CD4-positive, CD25-positive, alpha-beta regulatory T cell (primary cell): ENCODE measurements at regions not wholly inside any gene's neighbourhood (a gene's known extent, or its start where the extent isn't known, plus 50 kb on each side); places are given as distances from the start of the nearest gene placed in this dataset.

ENCODE experiments used
- ATAC-seq, 2 donors: fragments of 150-1000 bp; cut with Tn5 transposase; one replicate each; pipeline ENCODE4 v1.10.0; 2021; ENCODE audit warnings: low read depth in 2 of 2, moderate number of reproducible peaks in 2 of 2, moderate library complexity in 1 of 2
- DNase-seq, 3 donors: peaks; one replicate each; pipeline versions ENCODE4 v3.0.0 to v3.0.0-alpha.2; 2012 to 2022; ENCODE audit warnings: mixed read lengths in 1 of 3
- H3K27ac ChIP-seq: one replicate; pipeline ENCODE4 v1.7.0; 2013; ENCODE audit warnings: mild to moderate bottlenecking, low read length; ENCODE audit not compliant: insufficient read depth, poor library complexity, severe bottlenecking
- H3K27me3 ChIP-seq: one replicate; pipeline ENCODE4 v1.7.0; 2013; ENCODE audit warnings: low read length; ENCODE audit not compliant: control insufficient read depth, insufficient read depth
- H3K36me3 ChIP-seq: one replicate; pipeline ENCODE4 v1.7.0; 2013; ENCODE audit warnings: mild to moderate bottlenecking, low read length, moderate library complexity; ENCODE audit not compliant: control insufficient read depth, insufficient read depth
- H3K4me1 ChIP-seq: 2 replicates; pipeline ENCODE4 v1.7.0; 2013; ENCODE audit warnings: mild to moderate bottlenecking, low read length; ENCODE audit not compliant: insufficient read depth, control insufficient read depth, poor library complexity, severe bottlenecking
- H3K4me3 ChIP-seq: one replicate; pipeline ENCODE4 v1.7.0; 2013; ENCODE audit warnings: low read depth, mild to moderate bottlenecking, low read length, moderate library complexity
- H3K9me3 ChIP-seq, 2 experiments: 1 replicate in 1 of 2; 2 replicates in 1 of 2; pipeline ENCODE4 v1.7.0; 2013; ENCODE audit warnings: low read length in 2 of 2, mild to moderate bottlenecking in 1 of 2, moderate library complexity in 1 of 2; ENCODE audit not compliant: control insufficient read depth in 2 of 2
- H3K27ac Mint-ChIP-seq, 3 donors: one replicate each; pipeline ENCODE4 v1.8.0; 2020 to 2022; ENCODE audit warnings: mild to moderate bottlenecking in 3 of 3, mixed read lengths in 3 of 3, moderate library complexity in 2 of 3
- H3K27me3 Mint-ChIP-seq: one replicate; pipeline ENCODE4 v1.8.0; 2022; ENCODE audit warnings: mild to moderate bottlenecking, mixed read lengths
- H3K36me3 Mint-ChIP-seq: one replicate; pipeline ENCODE4 v1.8.0; 2020; ENCODE audit warnings: mixed read lengths
- H3K4me1 Mint-ChIP-seq, 4 donors: one replicate each; pipeline ENCODE4 v1.8.0; 2020 to 2022; ENCODE audit warnings: mixed read lengths in 4 of 4, mild to moderate bottlenecking in 1 of 4
- H3K4me3 Mint-ChIP-seq, 4 donors: one replicate each; pipeline ENCODE4 v1.8.0; 2020 to 2022; ENCODE audit warnings: mild to moderate bottlenecking in 4 of 4, mixed read lengths in 4 of 4, moderate library complexity in 3 of 4
- H3K9me3 Mint-ChIP-seq, 7 donors: one replicate each; pipeline ENCODE4 v1.8.0; 2020 to 2022; ENCODE audit warnings: mixed read lengths in 7 of 7, mild to moderate bottlenecking in 3 of 7, moderate library complexity in 2 of 7

GRCh38 chr21:35840197-35840799, 220.0 kb downstream of the SETD4 start:
- Histone ChIP-seq H3K36me3 (no peaks in the 10 kb centered on the region), H3K27ac (no peak overlapping the region), H3K4me1 (no peaks in the 10 kb centered on the region), H3K27me3 (peaks cover 2% of the 10 kb centered on the region), H3K4me3 (no peak overlapping the region), H3K9me3 (no peaks in the 10 kb centered on the region)
- no peak overlapping the region for H3K27ac Mint-ChIP-seq
- no peaks in the 10 kb centered on the region for H3K9me3 Mint-ChIP-seq
- H3K36me3 Mint-ChIP-seq: no peaks in the 10 kb centered on the region
- no peaks in the 10 kb centered on the region for H3K4me1 Mint-ChIP-seq
- H3K4me3 Mint-ChIP-seq: no peak overlapping the region
- H3K27me3 Mint-ChIP-seq: peaks cover 4% of the 10 kb centered on the region
- no peak for ATAC-seq
- peak; percentile 24 to 79 (median 61) for DNase-seq

GRCh38 chr21:35838987-35839763, 221.2 kb downstream of the SETD4 start:
- H3K4me1 Mint-ChIP-seq: peaks cover 0 to under 1% (median 0%) of the 10 kb centered on the region in 4 donors
- Histone ChIP-seq H3K36me3 (no peaks in the 10 kb centered on the region), H3K4me1 (no peaks in the 10 kb centered on the region), H3K27ac (no peak overlapping the region), H3K9me3 (no peaks in the 10 kb centered on the region), H3K4me3 (no peak overlapping the region), H3K27me3 (peaks cover 2% of the 10 kb centered on the region)
- H3K27me3 Mint-ChIP-seq: peaks cover 4% of the 10 kb centered on the region
- H3K9me3 Mint-ChIP-seq: no peaks in the 10 kb centered on the region
- no peak for ATAC-seq
- no peak overlapping the region for H3K4me3 Mint-ChIP-seq
- no peak overlapping the region for H3K27ac Mint-ChIP-seq
- H3K36me3 Mint-ChIP-seq: no peaks in the 10 kb centered on the region
- DNase-seq: no peak

- Mint-ChIP-seq H3K27ac (peak overlapping the region in 1 of 3 donors; percentile 21), H3K4me3 (no peak overlapping the region), H3K9me3 (no peaks in the 10 kb centered on the region), H3K27me3 (peaks cover 4% of the 10 kb centered on the region), H3K4me1 (peaks cover 0 to 2% (median 0%) of the 10 kb centered on the region in 4 donors), H3K36me3 (no peaks in the 10 kb centered on the region)
- DNase-seq (peak in 1 of 3 donors; percentile 14), ATAC-seq (no peak)
- Histone ChIP-seq H3K9me3 (no peaks in the 10 kb centered on the region), H3K4me1 (no peaks in the 10 kb centered on the region), H3K27me3 (peaks cover 2% of the 10 kb centered on the region), H3K4me3 (no peak overlapping the region), H3K27ac (no peak overlapping the region), H3K36me3 (no peaks in the 10 kb centered on the region)
Observed at GRCh38 chr21:35838350-35838749, 222.0 kb downstream of the SETD4 start.

- H3K27ac Mint-ChIP-seq: no peak overlapping the region
- H3K36me3 ChIP-seq: no peaks in the 10 kb centered on the region
- DNase-seq: peak in 1 of 3 donors; percentile 3
- H3K4me3 ChIP-seq: no peak overlapping the region
- H3K9me3 Mint-ChIP-seq: no peaks in the 10 kb centered on the region
- H3K27me3 ChIP-seq: peaks cover 2% of the 10 kb centered on the region
- no peak overlapping the region for H3K4me3 Mint-ChIP-seq
- ATAC-seq: no peak
- H3K4me1 ChIP-seq: no peaks in the 10 kb centered on the region
- peaks cover 12% of the 10 kb centered on the region for H3K27me3 Mint-ChIP-seq
- no peak overlapping the region for H3K27ac ChIP-seq
- H3K36me3 Mint-ChIP-seq: no peaks in the 10 kb centered on the region
- H3K9me3 ChIP-seq: no peaks in the 10 kb centered on the region
- H3K4me1 Mint-ChIP-seq: peaks cover 0 to 5% (median 1%) of the 10 kb centered on the region in 4 donors
Observed at GRCh38 chr21:35833991-35834390, 226.3 kb downstream of the SETD4 start.

- Mint-ChIP-seq H3K27ac (no peak overlapping the region), H3K4me1 (peaks cover 0 to 6% (median 2%) of the 10 kb centered on the region in 4 donors), H3K36me3 (no peaks in the 10 kb centered on the region), H3K4me3 (no peak overlapping the region), H3K27me3 (peaks cover 12% of the 10 kb centered on the region), H3K9me3 (no peaks in the 10 kb centered on the region)
- no peaks in the 10 kb centered on the region for H3K4me1 ChIP-seq
- no peaks in the 10 kb centered on the region for H3K9me3 ChIP-seq
- H3K27me3 ChIP-seq: peaks cover 5% of the 10 kb centered on the region
- H3K4me3 ChIP-seq: no peak overlapping the region
- H3K36me3 ChIP-seq: no peaks in the 10 kb centered on the region
- H3K27ac ChIP-seq: no peak overlapping the region
- ATAC-seq (no peak), DNase-seq (no peak)
Observed at GRCh38 chr21:35833388-35833787, 226.9 kb downstream of the SETD4 start.

- H3K27ac Mint-ChIP-seq: no peak overlapping the region
Observed at GRCh38 chr21:35831230-35831629, 229.1 kb downstream of the SETD4 start.

GRCh38 chr21:35829067-35829466, 231.3 kb downstream of the SETD4 start:
- H3K27ac Mint-ChIP-seq: peak overlapping the region in 1 of 3 donors; percentile 10

More at GRCh38 chr21:35831230-35831629, 229.1 kb downstream of the SETD4 start:
- no peaks in the 10 kb centered on the region for H3K36me3 Mint-ChIP-seq
- ATAC-seq (no peak), DNase-seq (no peak)
- Histone ChIP-seq H3K27ac (no peak overlapping the region), H3K27me3 (peaks cover 3% of the 10 kb centered on the region), H3K36me3 (no peaks in the 10 kb centered on the region), H3K4me3 (no peak overlapping the region), H3K4me1 (no peaks in the 10 kb centered on the region), H3K9me3 (no peaks in the 10 kb centered on the region)
- peaks cover 0 to 6% (median 2%) of the 10 kb centered on the region in 4 donors for H3K4me1 Mint-ChIP-seq
- H3K9me3 Mint-ChIP-seq: no peaks in the 10 kb centered on the region
- H3K27me3 Mint-ChIP-seq: peaks cover 16% of the 10 kb centered on the region
- no peak overlapping the region for H3K4me3 Mint-ChIP-seq

More at GRCh38 chr21:35829067-35829466, 231.3 kb downstream of the SETD4 start:
- DNase-seq: no peak
- no peak overlapping the region for H3K4me3 ChIP-seq
- peaks cover 14% of the 10 kb centered on the region for H3K27me3 Mint-ChIP-seq
- no peaks in the 10 kb centered on the region for H3K4me1 ChIP-seq
- peaks cover 0 to 6% (median 2%) of the 10 kb centered on the region in 4 donors for H3K4me1 Mint-ChIP-seq
- no peak overlapping the region for H3K4me3 Mint-ChIP-seq
- peaks cover 0 to 3% (median 0%) of the 10 kb centered on the region in 7 donors for H3K9me3 Mint-ChIP-seq
- H3K9me3 ChIP-seq: no peaks in the 10 kb centered on the region
- no peak for ATAC-seq
- no peaks in the 10 kb centered on the region for H3K36me3 Mint-ChIP-seq
- no peaks in the 10 kb centered on the region for H3K36me3 ChIP-seq
- H3K27ac ChIP-seq: no peak overlapping the region
- H3K27me3 ChIP-seq: peaks cover 3% of the 10 kb centered on the region
